Vagina (tissue), 2 donors: ENCODE measurements at regions not wholly inside any gene's neighbourhood (a gene's known extent, or its start where the extent isn't known, plus 50 kb on each side); places are given as distances from the start of the nearest gene placed in this dataset.

Experiments used
- CTCF ChIP-seq, 3 experiments: fragments of 450-650 bp in 2 of 3; fragments of 200-600 bp in 1 of 3; sonication (generic) in 1 of 3; IDR thresholded peaks; one replicate each; pipeline ENCODE4 v1.5.1; 2017 to 2019; ENCODE audit warnings: antibody characterized with exemption in 3 of 3, mild to moderate bottlenecking in 2 of 3, moderate library complexity in 2 of 3
- POLR2A ChIP-seq, 2 donors: fragments of 450-650 bp; IDR thresholded peaks; one replicate each; pipeline ENCODE4 v1.6.1; 2017; ENCODE audit warnings: antibody characterized with exemption in 2 of 2, mild to moderate bottlenecking in 2 of 2, moderate library complexity in 2 of 2
- POLR2AphosphoS5 ChIP-seq, 2 donors: sonication (generic); formaldehyde crosslinking; IDR thresholded peaks; one replicate each; pipeline ENCODE4 v1.9.0; 2017; ENCODE audit warnings: antibody characterized with exemption in 2 of 2, mild to moderate bottlenecking in 2 of 2, low read depth in 1 of 2; ENCODE audit not compliant: insufficient read depth in 1 of 2

- TF ChIP-seq CTCF (IDR thresholded peaks at IDR 0.05) (no peak), POLR2A (IDR thresholded peaks at IDR 0.05) (no peak), POLR2AphosphoS5 (IDR thresholded peaks at IDR 0.05; ENCODE audit: insufficient read depth in 1 of 2, low read depth in 1 of 2) (no peak)
Observed at GRCh38 chr2:121066526-121066925, 218.5 kb downstream of the TFCP2L1 start.
